ENCODE measurements at regions not wholly inside any gene's neighbourhood (a gene's known extent, or its start where the extent isn't known, plus 50 kb on each side); places are given as distances from the start of the nearest gene placed in this dataset.

GRCh38 chr5:125413496-125414274 lies 667.2 kb upstream of the ZNF608 start:
- Mint-ChIP-seq H3K4me3 (no peak overlapping the region), H3K27me3 (ENCODE audit: low read depth) (peaks cover 17% of the 10 kb centered on the region), H3K27ac (no peak overlapping the region), H3K4me1 (peaks cover 59% of the 10 kb centered on the region), H3K9me3 (no peaks in the 10 kb centered on the region), H3K36me3 (no peaks in the 10 kb centered on the region)
- no peak for DNase-seq (ENCODE audit: low spot score in 2 of 2, unreplicated experiment in 2 of 2)
- TF ChIP-seq, protein P1, sequence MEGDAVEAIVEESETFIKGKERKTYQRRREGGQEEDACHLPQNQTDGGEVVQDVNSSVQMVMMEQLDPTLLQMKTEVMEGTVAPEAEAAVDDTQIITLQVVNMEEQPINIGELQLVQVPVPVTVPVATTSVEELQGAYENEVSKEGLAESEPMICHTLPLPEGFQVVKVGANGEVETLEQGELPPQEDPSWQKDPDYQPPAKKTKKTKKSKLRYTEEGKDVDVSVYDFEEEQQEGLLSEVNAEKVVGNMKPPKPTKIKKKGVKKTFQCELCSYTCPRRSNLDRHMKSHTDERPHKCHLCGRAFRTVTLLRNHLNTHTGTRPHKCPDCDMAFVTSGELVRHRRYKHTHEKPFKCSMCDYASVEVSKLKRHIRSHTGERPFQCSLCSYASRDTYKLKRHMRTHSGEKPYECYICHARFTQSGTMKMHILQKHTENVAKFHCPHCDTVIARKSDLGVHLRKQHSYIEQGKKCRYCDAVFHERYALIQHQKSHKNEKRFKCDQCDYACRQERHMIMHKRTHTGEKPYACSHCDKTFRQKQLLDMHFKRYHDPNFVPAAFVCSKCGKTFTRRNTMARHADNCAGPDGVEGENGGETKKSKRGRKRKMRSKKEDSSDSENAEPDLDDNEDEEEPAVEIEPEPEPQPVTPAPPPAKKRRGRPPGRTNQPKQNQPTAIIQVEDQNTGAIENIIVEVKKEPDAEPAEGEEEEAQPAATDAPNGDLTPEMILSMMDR (IDR thresholded peaks at IDR 0.05; ENCODE audit: unreplicated experiment) = no peak

DNA sequence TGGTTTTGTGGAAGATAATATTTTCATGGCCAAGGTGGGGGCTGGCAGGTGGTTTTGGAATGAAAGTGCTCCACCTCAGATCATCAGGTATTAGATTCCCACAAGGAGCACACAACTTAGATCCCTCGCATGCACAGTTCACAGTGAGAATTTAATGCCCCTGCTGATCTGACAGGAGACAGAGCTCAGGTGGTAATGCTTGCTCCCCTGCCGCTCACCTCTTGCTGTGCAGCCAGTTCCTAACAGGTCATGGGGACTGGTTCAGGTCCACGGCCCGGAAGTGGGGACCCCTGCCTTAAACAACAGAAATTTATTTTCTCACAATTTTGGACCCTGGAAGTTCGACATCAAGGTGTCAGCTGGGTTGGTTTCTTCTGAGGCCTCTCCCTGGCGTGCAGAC lies 668.7 kb upstream of the ZNF608 start:
- peaks cover 17% of the 10 kb centered on the region for H3K27me3 Mint-ChIP-seq (ENCODE audit: low read depth)
- no peak for DNase-seq (ENCODE audit: low spot score in 2 of 2, unreplicated experiment in 2 of 2)
- H3K36me3 Mint-ChIP-seq = no peaks in the 10 kb centered on the region
- no peak overlapping the region for H3K4me3 Mint-ChIP-seq
- H3K9me3 Mint-ChIP-seq = no peaks in the 10 kb centered on the region
- H3K4me1 Mint-ChIP-seq = peaks cover 45% of the 10 kb centered on the region
- no peak overlapping the region for H3K27ac Mint-ChIP-seq
- TF ChIP-seq, protein P1 (IDR thresholded peaks at IDR 0.05; ENCODE audit: unreplicated experiment) = no peak

DNA sequence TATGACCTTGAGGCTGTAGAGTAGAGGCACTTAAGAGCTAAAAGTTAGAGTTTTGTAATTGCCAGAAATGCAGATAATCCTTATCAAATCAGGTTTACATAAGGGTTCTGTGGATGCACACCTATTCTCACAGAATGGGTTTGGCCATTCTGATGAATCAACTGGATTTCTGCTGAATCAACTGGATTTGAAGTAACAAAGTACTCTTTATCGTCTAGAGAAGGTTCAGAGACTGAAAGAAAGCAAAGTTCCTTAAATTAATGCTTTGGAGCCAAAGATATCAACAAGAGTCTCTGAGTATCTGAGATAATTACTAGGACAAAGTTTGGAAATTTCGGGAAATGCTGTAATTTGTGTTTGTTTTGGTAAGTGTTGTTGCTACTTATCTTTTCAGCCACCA lies 669.6 kb upstream of the ZNF608 start:
- Mint-ChIP-seq H3K36me3 (no peaks in the 10 kb centered on the region), H3K4me3 (no peak overlapping the region), H3K4me1 (peaks cover 37% of the 10 kb centered on the region), H3K9me3 (no peaks in the 10 kb centered on the region), H3K27me3 (ENCODE audit: low read depth) (peaks cover 17% of the 10 kb centered on the region), H3K27ac (no peak overlapping the region)
- TF ChIP-seq, protein P1 (IDR thresholded peaks at IDR 0.05; ENCODE audit: unreplicated experiment) = no peak
- no peak for DNase-seq (ENCODE audit: low spot score in 2 of 2, unreplicated experiment in 2 of 2)

- Mint-ChIP-seq H3K4me1 (no peaks in the 10 kb centered on the region), H3K4me3 (no peak overlapping the region), H3K27me3 (ENCODE audit: low read depth) (peaks cover 16% of the 10 kb centered on the region), H3K36me3 (no peaks in the 10 kb centered on the region), H3K9me3 (no peaks in the 10 kb centered on the region), H3K27ac (no peak overlapping the region)
- no peak for DNase-seq (ENCODE audit: low spot score in 2 of 2, unreplicated experiment in 2 of 2)
- TF ChIP-seq, protein P1 (IDR thresholded peaks at IDR 0.05; ENCODE audit: unreplicated experiment) = no peak
These were observed 674.6 kb upstream of the ZNF608 start for GRCh38 chr5:125421006-125421405.

GRCh38 chr5:125422342-125422741 lies 675.9 kb upstream of the ZNF608 start:
- Mint-ChIP-seq H3K27ac (no peak overlapping the region), H3K27me3 (ENCODE audit: low read depth) (peaks cover 12% of the 10 kb centered on the region), H3K9me3 (peaks cover 8% of the 10 kb centered on the region), H3K4me1 (no peaks in the 10 kb centered on the region), H3K36me3 (no peaks in the 10 kb centered on the region), H3K4me3 (no peak overlapping the region)
- TF ChIP-seq, protein P1 (IDR thresholded peaks at IDR 0.05; ENCODE audit: unreplicated experiment) = no peak
- no peak for DNase-seq (ENCODE audit: low spot score in 2 of 2, unreplicated experiment in 2 of 2)
